ENCODE measurements at regions not wholly inside any gene's neighbourhood (a gene's known extent, or its start where the extent isn't known, plus 50 kb on each side); places are given as distances from the start of the nearest gene placed in this dataset.
"Not testable (repeated sequence)": the region's sequence is repeated elsewhere in the genome, so short reads cannot be mapped to it uniquely, and the experiment has no call there.

DNA sequence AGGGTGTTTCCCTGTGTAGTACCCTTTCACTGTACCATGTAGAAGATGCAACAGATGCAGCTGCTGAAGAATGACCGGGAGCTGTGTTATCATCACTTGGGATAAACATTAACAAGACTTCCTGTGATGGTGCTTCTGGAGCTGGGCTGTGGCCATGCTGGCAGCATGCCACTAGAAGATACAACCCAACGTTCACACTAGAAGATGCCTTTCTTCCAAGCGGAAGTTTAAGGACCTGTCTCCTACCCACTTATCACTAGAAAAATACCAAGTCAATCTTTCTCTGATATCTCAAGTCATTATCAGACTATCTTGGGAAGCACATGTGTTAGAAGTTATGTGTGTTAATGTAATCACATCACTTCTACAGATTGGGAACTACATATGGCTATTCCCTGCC is 953.5 kb downstream of the CNTNAP5 start:
- WGBS (ENCODE audit: insufficient coverage, low coverage, low lambda C conversion rate, missing lambda C conversion rate): 11% methylated on average over 2 of the region's 3 CpGs
- TF ChIP-seq POLR2A (IDR thresholded peaks at IDR 0.05): no peak
- TF ChIP-seq, protein P1, sequence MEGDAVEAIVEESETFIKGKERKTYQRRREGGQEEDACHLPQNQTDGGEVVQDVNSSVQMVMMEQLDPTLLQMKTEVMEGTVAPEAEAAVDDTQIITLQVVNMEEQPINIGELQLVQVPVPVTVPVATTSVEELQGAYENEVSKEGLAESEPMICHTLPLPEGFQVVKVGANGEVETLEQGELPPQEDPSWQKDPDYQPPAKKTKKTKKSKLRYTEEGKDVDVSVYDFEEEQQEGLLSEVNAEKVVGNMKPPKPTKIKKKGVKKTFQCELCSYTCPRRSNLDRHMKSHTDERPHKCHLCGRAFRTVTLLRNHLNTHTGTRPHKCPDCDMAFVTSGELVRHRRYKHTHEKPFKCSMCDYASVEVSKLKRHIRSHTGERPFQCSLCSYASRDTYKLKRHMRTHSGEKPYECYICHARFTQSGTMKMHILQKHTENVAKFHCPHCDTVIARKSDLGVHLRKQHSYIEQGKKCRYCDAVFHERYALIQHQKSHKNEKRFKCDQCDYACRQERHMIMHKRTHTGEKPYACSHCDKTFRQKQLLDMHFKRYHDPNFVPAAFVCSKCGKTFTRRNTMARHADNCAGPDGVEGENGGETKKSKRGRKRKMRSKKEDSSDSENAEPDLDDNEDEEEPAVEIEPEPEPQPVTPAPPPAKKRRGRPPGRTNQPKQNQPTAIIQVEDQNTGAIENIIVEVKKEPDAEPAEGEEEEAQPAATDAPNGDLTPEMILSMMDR (IDR thresholded peaks at IDR 0.05): no peak
- intact Hi-C loops (cut with DNase I): no loop called here

DNA sequence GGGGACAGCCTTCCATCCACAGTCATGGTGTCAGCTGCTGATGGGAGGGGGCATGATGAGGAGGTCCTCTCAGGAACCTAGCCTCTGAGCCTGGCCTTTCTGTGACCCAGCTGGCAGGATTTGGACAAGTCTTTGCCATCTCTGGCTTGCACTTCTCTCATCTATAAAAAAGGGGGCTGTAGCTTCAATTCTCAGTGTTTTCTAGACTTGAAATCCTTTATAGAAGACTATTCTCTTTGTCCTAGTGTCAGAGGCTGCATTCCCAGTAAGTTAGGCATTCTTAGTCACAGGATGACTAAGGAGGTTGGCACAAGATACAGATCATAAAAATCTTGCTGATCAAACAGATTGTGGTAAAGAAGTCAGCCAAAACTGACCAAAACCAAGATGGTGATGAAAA is 958.5 kb downstream of the CNTNAP5 start:
- TF ChIP-seq, protein P1 (IDR thresholded peaks at IDR 0.05): no peak

More for the DNA sequence above, 953.5 kb downstream of the CNTNAP5 start:
- DNase-seq (no peak), ATAC-seq (peak in 1 of 4 donors; percentile 19)
- no peaks in the 10 kb centered on the region for H3K27me3 ChIP-seq
- no peaks in the 10 kb centered on the region for H3K36me3 ChIP-seq
- H3K27ac ChIP-seq: no peak overlapping the region
- no peaks in the 10 kb centered on the region for H3K9me3 ChIP-seq
- no peaks in the 10 kb centered on the region for H3K4me1 ChIP-seq
- no peak overlapping the region for H3K4me3 ChIP-seq

DNA sequence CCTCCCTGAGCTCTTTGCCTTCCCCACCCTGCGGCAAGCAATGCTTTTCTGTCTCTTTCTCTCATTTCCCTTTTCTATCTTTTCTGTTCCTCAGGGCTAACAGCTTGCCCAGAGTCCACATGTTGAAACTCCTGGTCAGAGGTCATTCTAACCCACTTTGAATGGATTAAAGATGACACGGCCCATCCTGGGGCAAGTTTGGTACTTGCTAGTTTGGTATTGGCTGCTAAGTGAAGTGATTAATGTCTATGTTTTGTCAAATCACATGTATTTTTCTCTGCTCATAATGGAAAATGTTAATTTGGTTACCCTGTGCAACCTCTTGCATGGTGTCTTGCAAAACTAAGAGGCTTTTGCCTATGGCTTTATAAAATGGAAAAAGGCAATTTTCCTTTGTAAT is 960.2 kb downstream of the CNTNAP5 start:
- no peak for DNase-seq
- WGBS (ENCODE audit: insufficient coverage, low coverage, low lambda C conversion rate, missing lambda C conversion rate): 38% methylated on average over 2 of the region's 2 CpGs
- H3K4me3 ChIP-seq: no peak overlapping the region
- no peak overlapping the region for H3K27ac ChIP-seq
- no peaks in the 10 kb centered on the region for H3K9me3 ChIP-seq
- no peaks in the 10 kb centered on the region for H3K36me3 ChIP-seq
- no peaks in the 10 kb centered on the region for H3K27me3 ChIP-seq
- no peak for TF ChIP-seq POLR2A (IDR thresholded peaks at IDR 0.05)
- TF ChIP-seq, protein P1 (IDR thresholded peaks at IDR 0.05): no peak
- intact Hi-C loops (cut with DNase I): no loop called here
- no peaks in the 10 kb centered on the region for H3K4me1 ChIP-seq
- ATAC-seq: peak in 2 of 4 donors; percentile 68 to 71

More for the DNA sequence above, 958.5 kb downstream of the CNTNAP5 start:
- Histone ChIP-seq H3K27ac (no peak overlapping the region), H3K27me3 (no peaks in the 10 kb centered on the region), H3K4me1 (no peaks in the 10 kb centered on the region), H3K9me3 (no peaks in the 10 kb centered on the region), H3K4me3 (no peak overlapping the region), H3K36me3 (no peaks in the 10 kb centered on the region)
- DNase-seq: no peak
- intact Hi-C loops (cut with DNase I): no loop called here
- no peak for ATAC-seq

DNA sequence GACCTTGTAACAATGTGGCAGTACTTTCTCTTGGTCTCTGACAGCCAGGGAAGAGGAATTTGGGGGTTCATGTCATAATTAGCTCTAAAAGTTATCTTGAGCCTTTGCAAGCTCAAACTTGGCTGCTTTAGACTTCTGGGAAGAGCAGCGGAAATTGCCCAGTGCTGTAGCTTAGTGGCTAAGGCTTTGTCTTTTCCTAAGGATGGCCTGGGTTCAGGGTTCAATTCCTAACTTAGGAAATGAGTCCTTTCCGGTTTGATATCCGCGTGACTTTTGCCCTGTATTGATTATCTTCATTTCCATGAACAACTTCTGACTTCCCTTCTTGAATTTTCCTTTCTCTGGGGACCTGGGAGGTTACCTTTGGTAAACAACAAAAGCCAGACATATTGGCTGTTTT is 961.0 kb downstream of the CNTNAP5 start:
- 41% methylated on average over 4 of the region's 4 CpGs for WGBS (ENCODE audit: insufficient coverage, low coverage, low lambda C conversion rate, missing lambda C conversion rate)
- DNase-seq: no peak
- Histone ChIP-seq H3K27ac (no peak overlapping the region), H3K4me1 (no peaks in the 10 kb centered on the region), H3K9me3 (no peaks in the 10 kb centered on the region), H3K36me3 (no peaks in the 10 kb centered on the region), H3K27me3 (no peaks in the 10 kb centered on the region), H3K4me3 (no peak overlapping the region)
- ATAC-seq: peak; percentile 28 to 61 (median 48)
- intact Hi-C loops (cut with DNase I): no loop called here
- TF ChIP-seq, protein P1 (IDR thresholded peaks at IDR 0.05): no peak
- no peak for TF ChIP-seq POLR2A (IDR thresholded peaks at IDR 0.05)

DNA sequence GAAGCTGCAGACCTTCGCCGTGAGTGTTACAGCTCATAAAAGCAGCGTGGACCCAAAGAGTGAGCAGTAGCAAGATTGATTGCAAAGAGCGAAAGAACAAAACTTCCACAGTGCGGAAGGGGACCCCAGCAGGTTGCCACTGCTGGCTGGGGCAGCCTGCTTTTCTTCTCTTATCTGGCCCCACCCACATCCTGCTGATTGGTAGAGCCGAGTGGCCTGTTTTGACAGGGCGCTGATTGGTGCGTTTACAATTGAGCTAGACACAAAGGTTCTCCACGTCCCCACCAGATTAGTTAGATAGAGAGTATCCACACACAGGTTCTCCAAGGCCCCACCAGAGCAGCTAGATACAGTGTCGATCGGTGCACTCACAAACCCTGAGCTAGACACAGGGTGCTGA is 961.8 kb downstream of the CNTNAP5 start:
- H3K27me3 ChIP-seq; H3K9me3 ChIP-seq; ATAC-seq; DNase-seq; intact Hi-C loops (cut with DNase I); H3K4me1 ChIP-seq; H3K4me3 ChIP-seq; H3K27ac ChIP-seq; H3K36me3 ChIP-seq: not testable (repeated sequence)
- WGBS (ENCODE audit: insufficient coverage, low coverage, low lambda C conversion rate, missing lambda C conversion rate): 70% methylated on average over 9 of the region's 11 CpGs

DNA sequence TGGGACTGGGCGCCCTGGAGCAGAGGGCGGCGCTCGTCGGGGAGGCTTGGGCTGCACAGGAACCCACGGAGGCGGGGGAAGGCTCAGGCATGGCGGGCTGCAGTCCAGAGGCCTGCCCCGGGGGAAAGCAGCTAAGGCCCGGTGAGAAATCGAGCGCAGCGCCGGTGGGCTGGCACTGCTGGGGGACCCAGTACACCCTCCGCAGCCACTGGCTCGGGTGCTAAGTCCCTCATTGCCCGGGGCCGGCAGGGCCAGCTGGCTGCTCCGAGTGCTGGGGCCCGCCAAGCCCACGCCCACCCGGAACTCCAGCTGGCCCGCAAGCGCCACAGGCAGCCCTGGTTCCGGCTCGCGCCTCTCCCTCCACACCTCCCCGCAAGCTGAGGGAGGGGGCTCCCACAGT is 962.3 kb downstream of the CNTNAP5 start:
- WGBS (ENCODE audit: insufficient coverage, low coverage, low lambda C conversion rate, missing lambda C conversion rate): 100% methylated on average over 1 of the region's 28 CpGs
- H3K4me1 ChIP-seq; H3K9me3 ChIP-seq; H3K4me3 ChIP-seq; H3K27ac ChIP-seq; H3K36me3 ChIP-seq; H3K27me3 ChIP-seq; intact Hi-C loops (cut with DNase I); ATAC-seq; DNase-seq: not testable (repeated sequence)

Measured in right lobe of liver (tissue), 6 donors.